GM12874 (cell line): ENCODE measurements at regions not wholly inside any gene's neighbourhood (a gene's known extent, or its start where the extent isn't known, plus 50 kb on each side); places are given as distances from the start of the nearest gene placed in this dataset.

Experiments
- CTCF ChIP-seq: IDR thresholded peaks from 2 replicates; pipeline ENCODE4 v1.5.1; 2011; ENCODE audit warnings: low read depth, mild to moderate bottlenecking, control low read depth, low read length, moderate library complexity; ENCODE audit not compliant: insufficient read depth

GRCh38 chr5:135232958-135233357 is 166.1 kb downstream of the MACROH2A1 start:
- TF ChIP-seq CTCF: no peak

- TF ChIP-seq CTCF: no peak
Observed at GRCh38 chr5:135231289-135231688, 167.7 kb downstream of the MACROH2A1 start.

- no peak for TF ChIP-seq CTCF
Observed at GRCh38 chr5:135230251-135230925, 168.6 kb downstream of the MACROH2A1 start.

GRCh38 chr5:135229679-135230132 is 169.3 kb downstream of the MACROH2A1 start:
- TF ChIP-seq CTCF: no peak

GRCh38 chr5:135229122-135229521 is 169.9 kb downstream of the MACROH2A1 start:
- no peak for TF ChIP-seq CTCF

GRCh38 chr5:135228222-135228621 is 170.8 kb downstream of the MACROH2A1 start:
- TF ChIP-seq CTCF: no peak

GRCh38 chr5:135227064-135228022 is 171.7 kb downstream of the MACROH2A1 start:
- TF ChIP-seq CTCF: no peak
